Astrocyte of the spinal cord (primary cell): ENCODE measurements at regions not wholly inside any gene's neighbourhood (a gene's known extent, or its start where the extent isn't known, plus 50 kb on each side); places are given as distances from the start of the nearest gene placed in this dataset.

ENCODE experiments used
- DNase-seq: peaks from one replicate; pipeline ENCODE4 v3.0.0; 2011; ENCODE audit warnings: low read depth, low spot score
- H3K4me3 ChIP-seq: 2 replicates; pipeline ENCODE4 v1.5.1; 2011; ENCODE audit warnings: low read depth, mild to moderate bottlenecking, low read length, moderate library complexity
- CTCF ChIP-seq: IDR thresholded peaks from 2 replicates; pipeline ENCODE4 v1.5.1; 2012; ENCODE audit warnings: low read depth, mild to moderate bottlenecking, low read length, inconsistent platforms
- in situ Hi-C: cut with HindIII; loops from 2 replicates; pipeline ENCODE4 v1.10.0; 2017; ENCODE audit warnings: low sequenced_read_pairs

GRCh38 chr10:131811630-131812403 is 89.0 kb upstream of the PPP2R2D start:
- H3K4me3 ChIP-seq = no peak overlapping the region
- DNase-seq = no peak
- in situ Hi-C loops = no loop called here
- no peak for TF ChIP-seq CTCF

- H3K4me3 ChIP-seq = no peak overlapping the region
- in situ Hi-C loops = no loop called here
- no peak for TF ChIP-seq CTCF
- no peak for DNase-seq
These were observed 87.8 kb upstream of the PPP2R2D start for GRCh38 chr10:131812736-131813604.

GRCh38 chr10:131814567-131815265 is 86.1 kb upstream of the PPP2R2D start:
- H3K4me3 ChIP-seq = no peak overlapping the region
- in situ Hi-C loops = no loop called here
- no peak for TF ChIP-seq CTCF
- no peak for DNase-seq

GRCh38 chr10:131815266-131816156 is 85.3 kb upstream of the PPP2R2D start:
- TF ChIP-seq CTCF = no peak
- in situ Hi-C loops = no loop called here
- H3K4me3 ChIP-seq = no peak overlapping the region
- DNase-seq = no peak

GRCh38 chr10:131816157-131816775 is 84.5 kb upstream of the PPP2R2D start:
- no peak for DNase-seq
- H3K4me3 ChIP-seq = no peak overlapping the region
- in situ Hi-C loops = no loop called here

More at GRCh38 chr10:131816157-131816775, 84.5 kb upstream of the PPP2R2D start:
- no peak for TF ChIP-seq CTCF
